HEK293 (cell line): ENCODE measurements at regions not wholly inside any gene's neighbourhood (a gene's known extent, or its start where the extent isn't known, plus 50 kb on each side); places are given as distances from the start of the nearest gene placed in this dataset.

Experiments used
- CTCF ChIA-PET: fragments of 350-600 bp; formaldehyde crosslinking; extraction: SDS; loops from one replicate; lab custom pipeline; 2021; ENCODE audit warnings: antibody characterized with exemption; lab: Yijun Ruan, JAX
- POLR2A ChIA-PET: fragments of 300-600 bp; formaldehyde crosslinking; extraction: SDS; loops from one replicate; lab custom pipeline; 2020; ENCODE audit warnings: antibody characterized with exemption, inconsistent platforms; lab: Yijun Ruan, JAX
- H3K27ac ChIP-seq: fragments of 200-500 bp; sonication (Bioruptor generic); 2 replicates; pipeline ENCODE4 v1.5.1; 2014; ENCODE audit warnings: low read depth, low read length, control low read depth, inconsistent platforms; ENCODE audit errors: extremely low read depth
- H3K36me3 ChIP-seq, 2 experiments: fragments of 200-500 bp in 1 of 2; sonication (Bioruptor generic) in 1 of 2; 1 replicate in 1 of 2; 2 replicates in 1 of 2; pipeline ENCODE4 v1.5.1; 2014 to 2017; ENCODE audit warnings: inconsistent platforms in 2 of 2, low read length in 2 of 2; ENCODE audit not compliant: control insufficient read depth in 2 of 2, insufficient read depth in 1 of 2
- H3K4me1 ChIP-seq: fragments of 200-500 bp; sonication (Bioruptor generic); 2 replicates; pipeline ENCODE4 v1.5.1; 2014; ENCODE audit warnings: mild to moderate bottlenecking, low read length, inconsistent platforms; ENCODE audit not compliant: control insufficient read depth, insufficient read depth
- H3K4me3 ChIP-seq: 2 replicates; pipeline ENCODE4 v1.5.1; 2011; ENCODE audit warnings: low read depth, mild to moderate bottlenecking, control low read depth, low read length, moderate library complexity
- H3K9me3 ChIP-seq: fragments of 200-500 bp; sonication (Bioruptor generic); 2 replicates; pipeline ENCODE4 v1.5.1; 2014; ENCODE audit warnings: low read depth, low read length, inconsistent platforms; ENCODE audit not compliant: control insufficient read depth, insufficient read depth
- BCL11A ChIP-seq: fragments of 450-650 bp; formaldehyde crosslinking; IDR thresholded peaks from 2 replicates; pipeline ENCODE4 v1.5.1; 2016; ENCODE audit warnings: low read depth, missing biosample characterization, missing genetic modification characterization
- KLF7 ChIP-seq: fragments of 450-650 bp; formaldehyde crosslinking; IDR thresholded peaks from 2 replicates; pipeline ENCODE4 v1.5.1; 2016; ENCODE audit warnings: missing biosample characterization, missing genetic modification characterization, borderline replicate concordance
- REPIN1 ChIP-seq: fragments of 450-650 bp; formaldehyde crosslinking; IDR thresholded peaks from 2 replicates; pipeline ENCODE4 v1.5.1; 2017; ENCODE audit warnings: missing biosample characterization, missing genetic modification characterization, low read depth
- ZFP3 ChIP-seq: fragments of 450-650 bp; formaldehyde crosslinking; IDR thresholded peaks from 2 replicates; pipeline ENCODE4 v1.5.1; 2016; ENCODE audit warnings: low read depth, missing biosample characterization, missing genetic modification characterization
- ZNF140 ChIP-seq: fragments of 450-650 bp; formaldehyde crosslinking; IDR thresholded peaks from 2 replicates; pipeline ENCODE4 v1.5.1; 2016; ENCODE audit warnings: missing biosample characterization, missing genetic modification characterization
- ZNF184 ChIP-seq: fragments of 450-650 bp; IDR thresholded peaks from 2 replicates; pipeline ENCODE4 v1.5.1; 2018; ENCODE audit warnings: missing biosample characterization, mild to moderate bottlenecking, missing genetic modification characterization
- ZNF223 ChIP-seq: fragments of 450-650 bp; formaldehyde crosslinking; IDR thresholded peaks from 2 replicates; pipeline ENCODE4 v1.5.1; 2016; ENCODE audit warnings: missing biosample characterization, missing genetic modification characterization
- ZNF23 ChIP-seq: fragments of 450-650 bp; formaldehyde crosslinking; IDR thresholded peaks from 2 replicates; pipeline ENCODE4 v1.5.1; 2016; ENCODE audit warnings: missing biosample characterization, missing genetic modification characterization, borderline replicate concordance
- ZNF239 ChIP-seq: fragments of 450-650 bp; formaldehyde crosslinking; IDR thresholded peaks from 2 replicates; pipeline ENCODE4 v1.5.1; 2016; ENCODE audit warnings: missing biosample characterization, missing genetic modification characterization
- ZNF274 ChIP-seq, 2 experiments: fragments of 200-500 bp in 1 of 2; fragments of 450-650 bp in 1 of 2; sonication (Bioruptor generic) in 1 of 2; formaldehyde crosslinking in 1 of 2; IDR thresholded peaks; 2 replicates each; pipeline versions ENCODE4 v1.5.1 to v1.6.1; 2014 to 2016; ENCODE audit warnings: borderline replicate concordance in 1 of 2, inconsistent platforms in 1 of 2, low read length in 1 of 2, missing biosample characterization in 1 of 2, missing genetic modification characterization in 1 of 2
- ZNF416 ChIP-seq: fragments of 450-650 bp; formaldehyde crosslinking; IDR thresholded peaks from 2 replicates; pipeline ENCODE4 v1.5.1; 2016; ENCODE audit warnings: missing biosample characterization, missing genetic modification characterization
- ZNF433 ChIP-seq: fragments of 450-650 bp; formaldehyde crosslinking; IDR thresholded peaks from 2 replicates; pipeline ENCODE4 v1.5.1; 2016; ENCODE audit warnings: missing biosample characterization, missing genetic modification characterization, low read depth
- ZNF548 ChIP-seq: fragments of 450-650 bp; formaldehyde crosslinking; IDR thresholded peaks from 2 replicates; pipeline ENCODE4 v1.5.1; 2016; ENCODE audit warnings: missing biosample characterization, missing genetic modification characterization
- ZNF549 ChIP-seq: fragments of 450-650 bp; IDR thresholded peaks from 2 replicates; pipeline ENCODE4 v1.5.1; 2018; ENCODE audit warnings: missing biosample characterization, missing genetic modification characterization, mild to moderate bottlenecking, inconsistent platforms, moderate library complexity
- ZNF600 ChIP-seq: fragments of 450-650 bp; formaldehyde crosslinking; IDR thresholded peaks from 2 replicates; pipeline ENCODE4 v1.5.1; 2016; ENCODE audit warnings: missing biosample characterization, missing genetic modification characterization
- ZNF624 ChIP-seq: fragments of 450-650 bp; formaldehyde crosslinking; IDR thresholded peaks from 2 replicates; pipeline ENCODE4 v1.5.1; 2017; ENCODE audit warnings: missing biosample characterization, missing genetic modification characterization
- ZNF664 ChIP-seq: fragments of 450-650 bp; formaldehyde crosslinking; IDR thresholded peaks from 2 replicates; pipeline ENCODE4 v1.5.1; 2016; ENCODE audit warnings: missing biosample characterization, missing genetic modification characterization
- ZNF777 ChIP-seq: fragments of 450-650 bp; formaldehyde crosslinking; IDR thresholded peaks from 2 replicates; pipeline ENCODE4 v1.5.1; 2017; ENCODE audit warnings: missing biosample characterization, missing genetic modification characterization, borderline replicate concordance
- ZNF785 ChIP-seq: fragments of 450-650 bp; formaldehyde crosslinking; IDR thresholded peaks from 2 replicates; pipeline ENCODE4 v1.5.1; 2016; ENCODE audit warnings: missing biosample characterization, missing genetic modification characterization
- TF ChIP-seq, protein P1 (sequence below): fragments of 450-650 bp; formaldehyde crosslinking; IDR thresholded peaks from 2 replicates; pipeline ENCODE4 v1.5.1; 2017; ENCODE audit warnings: missing biosample characterization, missing genetic modification characterization
- TF ChIP-seq, protein P2 (sequence below): fragments of 450-650 bp; formaldehyde crosslinking; IDR thresholded peaks from 2 replicates; pipeline ENCODE4 v1.5.1; 2016; ENCODE audit warnings: missing biosample characterization, missing genetic modification characterization
- TF ChIP-seq, protein P3 (sequence below): fragments of 450-650 bp; formaldehyde crosslinking; IDR thresholded peaks from 2 replicates; pipeline ENCODE4 v1.5.1; 2016; ENCODE audit warnings: missing biosample characterization, missing genetic modification characterization, borderline replicate concordance
- TF ChIP-seq, protein P4 (sequence below): fragments of 450-650 bp; formaldehyde crosslinking; IDR thresholded peaks from 2 replicates; pipeline ENCODE4 v1.5.1; 2016; ENCODE audit warnings: missing biosample characterization, missing genetic modification characterization

DNA sequence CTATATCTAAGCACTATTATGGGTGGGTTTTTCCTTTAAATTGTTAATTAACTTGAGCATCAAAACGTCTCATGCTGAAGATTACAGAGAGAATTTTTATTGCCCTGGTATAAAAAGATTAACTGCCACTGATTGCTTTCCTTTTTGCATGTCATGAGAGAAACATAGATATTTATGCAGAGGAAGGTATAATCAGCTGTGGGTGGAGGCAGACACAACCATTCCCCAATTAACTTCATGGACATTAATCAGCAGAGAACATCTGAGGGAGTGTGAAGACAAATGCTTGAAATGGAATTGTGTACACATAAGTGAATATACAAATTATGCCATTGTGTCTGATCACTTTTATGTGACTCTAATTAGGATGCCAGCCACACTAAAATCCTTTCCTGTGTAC is 115.2 kb upstream of the CPHXL start:
- CTCF ChIA-PET = no interaction called here
- H3K36me3 ChIP-seq = no peaks in the 10 kb centered on the region
- no peaks in the 10 kb centered on the region for H3K4me1 ChIP-seq
- TF ChIP-seq ZNF223 = no peak
- no peak for TF ChIP-seq ZNF664 (tag by site-specific recombination)
- TF ChIP-seq ZNF785 (tag by site-specific recombination) = no peak
- TF ChIP-seq ZNF239 (tag by site-specific recombination) = no peak
- TF ChIP-seq ZNF624 (tag by site-specific recombination) = no peak
- TF ChIP-seq ZNF416 (tag by site-specific recombination) = no peak
- no peak for TF ChIP-seq ZNF777
- TF ChIP-seq ZNF274 (IDR thresholded peaks at IDR 0.05; ENCODE audit: low read length) = no peak
- no peak for TF ChIP-seq ZNF274 (tag by site-specific recombination; IDR thresholded peaks at IDR 0.05; ENCODE audit: borderline replicate concordance)
- TF ChIP-seq BCL11A (tag by site-specific recombination) = no peak
- TF ChIP-seq KLF7 = no peak
- no peak for TF ChIP-seq REPIN1 (tag by site-specific recombination)
- TF ChIP-seq ZNF184 (tag by site-specific recombination) = no peak
- TF ChIP-seq, protein P1, sequence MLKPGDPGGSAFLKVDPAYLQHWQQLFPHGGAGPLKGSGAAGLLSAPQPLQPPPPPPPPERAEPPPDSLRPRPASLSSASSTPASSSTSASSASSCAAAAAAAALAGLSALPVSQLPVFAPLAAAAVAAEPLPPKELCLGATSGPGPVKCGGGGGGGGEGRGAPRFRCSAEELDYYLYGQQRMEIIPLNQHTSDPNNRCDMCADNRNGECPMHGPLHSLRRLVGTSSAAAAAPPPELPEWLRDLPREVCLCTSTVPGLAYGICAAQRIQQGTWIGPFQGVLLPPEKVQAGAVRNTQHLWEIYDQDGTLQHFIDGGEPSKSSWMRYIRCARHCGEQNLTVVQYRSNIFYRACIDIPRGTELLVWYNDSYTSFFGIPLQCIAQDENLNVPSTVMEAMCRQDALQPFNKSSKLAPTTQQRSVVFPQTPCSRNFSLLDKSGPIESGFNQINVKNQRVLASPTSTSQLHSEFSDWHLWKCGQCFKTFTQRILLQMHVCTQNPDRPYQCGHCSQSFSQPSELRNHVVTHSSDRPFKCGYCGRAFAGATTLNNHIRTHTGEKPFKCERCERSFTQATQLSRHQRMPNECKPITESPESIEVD (tag by site-specific recombination) = no peak
- no peak for TF ChIP-seq ZNF600 (tag by site-specific recombination)
- no peak for TF ChIP-seq ZNF140 (tag by site-specific recombination)
- no peak for TF ChIP-seq ZNF23 (tag by site-specific recombination)
- TF ChIP-seq ZNF548 (tag by site-specific recombination) = no peak
- TF ChIP-seq, protein P2, sequence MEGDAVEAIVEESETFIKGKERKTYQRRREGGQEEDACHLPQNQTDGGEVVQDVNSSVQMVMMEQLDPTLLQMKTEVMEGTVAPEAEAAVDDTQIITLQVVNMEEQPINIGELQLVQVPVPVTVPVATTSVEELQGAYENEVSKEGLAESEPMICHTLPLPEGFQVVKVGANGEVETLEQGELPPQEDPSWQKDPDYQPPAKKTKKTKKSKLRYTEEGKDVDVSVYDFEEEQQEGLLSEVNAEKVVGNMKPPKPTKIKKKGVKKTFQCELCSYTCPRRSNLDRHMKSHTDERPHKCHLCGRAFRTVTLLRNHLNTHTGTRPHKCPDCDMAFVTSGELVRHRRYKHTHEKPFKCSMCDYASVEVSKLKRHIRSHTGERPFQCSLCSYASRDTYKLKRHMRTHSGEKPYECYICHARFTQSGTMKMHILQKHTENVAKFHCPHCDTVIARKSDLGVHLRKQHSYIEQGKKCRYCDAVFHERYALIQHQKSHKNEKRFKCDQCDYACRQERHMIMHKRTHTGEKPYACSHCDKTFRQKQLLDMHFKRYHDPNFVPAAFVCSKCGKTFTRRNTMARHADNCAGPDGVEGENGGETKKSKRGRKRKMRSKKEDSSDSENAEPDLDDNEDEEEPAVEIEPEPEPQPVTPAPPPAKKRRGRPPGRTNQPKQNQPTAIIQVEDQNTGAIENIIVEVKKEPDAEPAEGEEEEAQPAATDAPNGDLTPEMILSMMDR (tag by site-specific recombination) = no peak
- TF ChIP-seq, protein P3, sequence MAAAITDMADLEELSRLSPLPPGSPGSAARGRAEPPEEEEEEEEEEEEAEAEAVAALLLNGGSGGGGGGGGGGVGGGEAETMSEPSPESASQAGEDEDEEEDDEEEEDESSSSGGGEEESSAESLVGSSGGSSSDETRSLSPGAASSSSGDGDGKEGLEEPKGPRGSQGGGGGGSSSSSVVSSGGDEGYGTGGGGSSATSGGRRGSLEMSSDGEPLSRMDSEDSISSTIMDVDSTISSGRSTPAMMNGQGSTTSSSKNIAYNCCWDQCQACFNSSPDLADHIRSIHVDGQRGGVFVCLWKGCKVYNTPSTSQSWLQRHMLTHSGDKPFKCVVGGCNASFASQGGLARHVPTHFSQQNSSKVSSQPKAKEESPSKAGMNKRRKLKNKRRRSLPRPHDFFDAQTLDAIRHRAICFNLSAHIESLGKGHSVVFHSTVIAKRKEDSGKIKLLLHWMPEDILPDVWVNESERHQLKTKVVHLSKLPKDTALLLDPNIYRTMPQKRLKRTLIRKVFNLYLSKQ (tag by site-specific recombination) = no peak
- TF ChIP-seq ZFP3 (tag by site-specific recombination) = no peak
- no peak overlapping the region for H3K27ac ChIP-seq
- no peaks in the 10 kb centered on the region for H3K9me3 ChIP-seq
- no peak overlapping the region for H3K4me3 ChIP-seq
- POLR2A ChIA-PET = no interaction called here

DNA sequence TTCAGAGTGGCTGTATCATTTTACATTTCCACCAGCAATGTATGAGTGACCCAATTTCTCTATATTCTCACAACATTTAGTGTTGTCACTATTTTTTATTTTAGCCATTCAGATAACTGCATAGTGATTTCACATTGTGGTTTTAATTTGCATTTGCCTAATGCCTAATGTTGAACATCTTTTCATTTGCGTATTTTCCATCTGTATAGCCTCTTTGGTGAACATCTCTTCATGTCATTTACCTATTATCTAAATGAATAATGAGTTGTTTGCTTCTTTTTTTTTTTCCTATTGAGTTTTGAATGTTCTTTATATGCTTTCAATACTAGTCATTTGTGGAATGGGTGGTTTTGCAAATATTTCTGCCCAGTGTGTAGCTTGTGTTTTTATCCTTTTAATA is 120.9 kb upstream of the CPHXL start:
- Histone ChIP-seq H3K4me1 (no peaks in the 10 kb centered on the region), H3K27ac (no peak overlapping the region), H3K4me3 (no peak overlapping the region), H3K9me3 (no peaks in the 10 kb centered on the region), H3K36me3 (no peaks in the 10 kb centered on the region)
- TF ChIP-seq ZNF549 (tag by site-specific recombination) (no peak), ZNF433 (tag by site-specific recombination) (no peak)
- TF ChIP-seq, protein P4, sequence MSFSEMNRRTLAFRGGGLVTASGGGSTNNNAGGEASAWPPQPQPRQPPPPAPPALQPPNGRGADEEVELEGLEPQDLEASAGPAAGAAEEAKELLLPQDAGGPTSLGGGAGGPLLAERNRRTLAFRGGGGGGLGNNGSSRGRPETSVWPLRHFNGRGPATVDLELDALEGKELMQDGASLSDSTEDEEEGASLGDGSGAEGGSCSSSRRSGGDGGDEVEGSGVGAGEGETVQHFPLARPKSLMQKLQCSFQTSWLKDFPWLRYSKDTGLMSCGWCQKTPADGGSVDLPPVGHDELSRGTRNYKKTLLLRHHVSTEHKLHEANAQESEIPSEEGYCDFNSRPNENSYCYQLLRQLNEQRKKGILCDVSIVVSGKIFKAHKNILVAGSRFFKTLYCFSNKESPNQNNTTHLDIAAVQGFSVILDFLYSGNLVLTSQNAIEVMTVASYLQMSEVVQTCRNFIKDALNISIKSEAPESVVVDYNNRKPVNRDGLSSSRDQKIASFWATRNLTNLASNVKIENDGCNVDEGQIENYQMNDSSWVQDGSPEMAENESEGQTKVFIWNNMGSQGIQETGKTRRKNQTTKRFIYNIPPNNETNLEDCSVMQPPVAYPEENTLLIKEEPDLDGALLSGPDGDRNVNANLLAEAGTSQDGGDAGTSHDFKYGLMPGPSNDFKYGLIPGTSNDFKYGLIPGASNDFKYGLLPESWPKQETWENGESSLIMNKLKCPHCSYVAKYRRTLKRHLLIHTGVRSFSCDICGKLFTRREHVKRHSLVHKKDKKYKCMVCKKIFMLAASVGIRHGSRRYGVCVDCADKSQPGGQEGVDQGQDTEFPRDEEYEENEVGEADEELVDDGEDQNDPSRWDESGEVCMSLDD = no peak
- CTCF ChIA-PET = no interaction called here
- POLR2A ChIA-PET = no interaction called here
